SK-N-SH (cell line): ENCODE measurements at regions not wholly inside any gene's neighbourhood (a gene's known extent, or its start where the extent isn't known, plus 50 kb on each side); places are given as distances from the start of the nearest gene placed in this dataset.

Source experiments
- CTCF ChIA-PET: fragments of 300-600, 350-600 bp; formaldehyde crosslinking; extraction: SDS; loops from one replicate; lab custom pipeline; 2021; lab: Yijun Ruan, JAX
- POLR2A ChIA-PET: fragments of 350-600 bp; sonication (Branson Sonifier 250); formaldehyde crosslinking; extraction: SDS; loops from one replicate; lab custom pipeline; 2020; ENCODE audit warnings: antibody characterized with exemption, inconsistent platforms; lab: Yijun Ruan, JAX
- DNase-seq: peaks from one replicate; pipeline ENCODE4 v3.0.0; 2012
- H2AFZ ChIP-seq: fragments of 200-600 bp; sonication (generic); 2 replicates; pipeline ENCODE4 v1.8.1; 2016; ENCODE audit warnings: antibody characterized with exemption, mild to moderate bottlenecking, low read depth
- H3F3A ChIP-seq: fragments of 200-600 bp; sonication (generic); replicated peaks from 2 replicates; pipeline ENCODE3; 2016; ENCODE audit warnings: antibody characterized with exemption, mild to moderate bottlenecking; ENCODE audit not compliant: insufficient read depth
- H3K27ac ChIP-seq, 2 experiments: fragments of 200-500 bp in 1 of 2; fragments of 200-600 bp in 1 of 2; sonication (Bioruptor generic) in 1 of 2; sonication (generic), shearing (Covaris generic) in 1 of 2; 2 replicates each; pipeline versions ENCODE4 v1.5.1 to v1.6.1; 2014 to 2016; ENCODE audit warnings: low read depth in 2 of 2, inconsistent platforms in 1 of 2, low read length in 1 of 2, mild to moderate bottlenecking in 1 of 2, mixed read lengths in 1 of 2
- H3K27me3 ChIP-seq: fragments of 200-600 bp; sonication (generic), shearing (Covaris generic); 2 replicates; pipeline ENCODE4 v1.6.1; 2016; ENCODE audit warnings: mixed run types; ENCODE audit not compliant: insufficient read depth
- H3K36me3 ChIP-seq, 2 experiments: fragments of 200-500 bp in 1 of 2; fragments of 200-600 bp in 1 of 2; sonication (Bioruptor generic) in 1 of 2; sonication (generic) in 1 of 2; replicated peaks in 1 of 2; 2 replicates each; pipeline versions ENCODE3 to v1.5.1; 2014 to 2016; ENCODE audit warnings: low read length in 1 of 2, mild to moderate bottlenecking in 1 of 2; ENCODE audit not compliant: insufficient read depth in 2 of 2, control insufficient read depth in 1 of 2
- H3K4me1 ChIP-seq, 2 experiments: fragments of 200-500 bp in 1 of 2; fragments of 200-600 bp in 1 of 2; sonication (Bioruptor generic) in 1 of 2; sonication (generic), shearing (Covaris generic) in 1 of 2; 2 replicates each; pipeline versions ENCODE4 v1.5.1 to v1.6.1; 2014 to 2016; ENCODE audit warnings: low read depth in 1 of 2, low read length in 1 of 2, mixed run types in 1 of 2; ENCODE audit not compliant: insufficient read depth in 2 of 2, control insufficient read depth in 1 of 2
- H3K4me2 ChIP-seq: fragments of 200-600 bp; sonication (generic), shearing (Covaris generic); 2 replicates; pipeline ENCODE4 v1.6.1; 2017; ENCODE audit warnings: mixed run types
- H3K4me3 ChIP-seq, 2 experiments: fragments of 200-500 bp in 1 of 2; fragments of 200-600 bp in 1 of 2; sonication (Bioruptor generic) in 1 of 2; sonication (generic), shearing (Covaris generic) in 1 of 2; 2 replicates each; pipeline versions ENCODE4 v1.5.1 to v1.8.1; 2014 to 2016; ENCODE audit warnings: low read depth in 2 of 2, inconsistent platforms in 1 of 2, low read length in 1 of 2, mild to moderate bottlenecking in 1 of 2, mixed read lengths in 1 of 2, moderate library complexity in 1 of 2
- H3K79me2 ChIP-seq: fragments of 200-600 bp; sonication (generic); 2 replicates; pipeline ENCODE4 v1.8.1; 2017; ENCODE audit warnings: mild to moderate bottlenecking; ENCODE audit not compliant: insufficient read depth
- H3K9ac ChIP-seq: fragments of 200-600 bp; sonication (generic); 2 replicates; pipeline ENCODE4 v1.6.1; 2017; ENCODE audit warnings: mixed run types
- H3K9me2 ChIP-seq: fragments of 200-600 bp; sonication (generic); 2 replicates; pipeline ENCODE4 v1.6.1; 2017; ENCODE audit warnings: mixed run types
- H3K9me3 ChIP-seq: fragments of 200-600 bp; sonication (generic); 2 replicates; pipeline ENCODE4 v1.6.1; 2017; ENCODE audit warnings: mixed run types, mild to moderate bottlenecking, moderate library complexity
- H4K20me1 ChIP-seq: fragments of 200-600 bp; sonication (generic); 2 replicates; pipeline ENCODE4 v1.6.1; 2017; ENCODE audit warnings: mild to moderate bottlenecking, mixed run types; ENCODE audit not compliant: insufficient read depth
- CHD2 ChIP-seq: fragments of 150-350 bp; IDR thresholded peaks from 2 replicates; pipeline ENCODE4 v1.6.1; 2018; ENCODE audit warnings: low read length; ENCODE audit not compliant: partially characterized antibody
- ELF1 ChIP-seq: IDR thresholded peaks from 2 replicates; pipeline ENCODE4 v1.4.0; 2012
- EP300 ChIP-seq, 2 experiments: IDR thresholded peaks; 2 replicates each; pipeline versions ENCODE4 v1.4.0 to v1.6.1; 2012; ENCODE audit warnings: borderline replicate concordance in 1 of 2, low read depth in 1 of 2, low read length in 1 of 2
- EZH2phosphoT487 ChIP-seq: fragments of 200-600 bp; sonication (generic); IDR thresholded peaks from 2 replicates; pipeline ENCODE4 v1.6.1; 2017; ENCODE audit warnings: low read depth, mixed run types, mild to moderate bottlenecking, antibody characterized with exemption, moderate library complexity, borderline replicate concordance
- FOXJ3 ChIP-seq: sonication (generic); formaldehyde crosslinking; IDR thresholded peaks from 2 replicates; pipeline ENCODE4 v1.5.1; 2020; ENCODE audit warnings: mild to moderate bottlenecking, missing genetic modification reagents
- GABPA ChIP-seq: IDR thresholded peaks from 2 replicates; pipeline ENCODE4 v1.4.0; 2012; ENCODE audit warnings: low read depth, mild to moderate bottlenecking
- JUND ChIP-seq: IDR thresholded peaks from 2 replicates; pipeline ENCODE4 v1.4.0; 2012
- NFIC ChIP-seq: IDR thresholded peaks from 2 replicates; pipeline ENCODE4 v1.4.0; 2012; ENCODE audit warnings: borderline replicate concordance
- POLR2AphosphoS5 ChIP-seq: IDR thresholded peaks from 2 replicates; pipeline ENCODE4 v1.6.1; 2012; ENCODE audit warnings: low read depth, low read length
- RAD21 ChIP-seq: IDR thresholded peaks from 2 replicates; pipeline ENCODE4 v1.6.1; 2012; ENCODE audit warnings: mild to moderate bottlenecking, low read length
- REST ChIP-seq: IDR thresholded peaks from 2 replicates; pipeline ENCODE4 v1.6.1; 2012; ENCODE audit warnings: mild to moderate bottlenecking, low read depth, low read length, moderate library complexity
- SIN3A ChIP-seq: IDR thresholded peaks from 2 replicates; pipeline ENCODE4 v1.6.1; 2012; ENCODE audit warnings: low read depth, mild to moderate bottlenecking, low read length, moderate library complexity, borderline replicate concordance
- TCF12 ChIP-seq: IDR thresholded peaks from 2 replicates; pipeline ENCODE4 v1.4.0; 2012
- TEAD4 ChIP-seq: IDR thresholded peaks from 2 replicates; pipeline ENCODE4 v1.4.0; 2012; ENCODE audit warnings: mild to moderate bottlenecking, borderline replicate concordance; ENCODE audit not compliant: insufficient read depth
- ZBTB33 ChIP-seq: IDR thresholded peaks from 2 replicates; pipeline ENCODE4 v1.4.0; 2012; ENCODE audit warnings: low read depth, borderline replicate concordance
- WGBS: methylation state at CpG from one replicate; pipeline ENCODE4 v1.1.6; 2017; ENCODE audit warnings: low lambda C conversion rate; 5-methylcytosine and 5-hydroxymethylcytosine counted together
- TF ChIP-seq, protein P1 (sequence below): fragments of 200-600 bp; sonication (generic); IDR thresholded peaks from 2 replicates; pipeline ENCODE4 v1.6.1; 2017; ENCODE audit warnings: antibody characterized with exemption, mild to moderate bottlenecking, moderate library complexity
- TF ChIP-seq, protein P2 (sequence below): fragments of 150-350 bp; IDR thresholded peaks from 2 replicates; pipeline ENCODE4 v1.6.1; 2017; ENCODE audit warnings: antibody characterized with exemption, low read length, low read depth, borderline replicate concordance
- TF ChIP-seq, protein P3 (sequence below): fragments of 150-350 bp; IDR thresholded peaks from 2 replicates; pipeline ENCODE4 v1.6.1; 2016; ENCODE audit warnings: mild to moderate bottlenecking, low read depth, low read length

DNA sequence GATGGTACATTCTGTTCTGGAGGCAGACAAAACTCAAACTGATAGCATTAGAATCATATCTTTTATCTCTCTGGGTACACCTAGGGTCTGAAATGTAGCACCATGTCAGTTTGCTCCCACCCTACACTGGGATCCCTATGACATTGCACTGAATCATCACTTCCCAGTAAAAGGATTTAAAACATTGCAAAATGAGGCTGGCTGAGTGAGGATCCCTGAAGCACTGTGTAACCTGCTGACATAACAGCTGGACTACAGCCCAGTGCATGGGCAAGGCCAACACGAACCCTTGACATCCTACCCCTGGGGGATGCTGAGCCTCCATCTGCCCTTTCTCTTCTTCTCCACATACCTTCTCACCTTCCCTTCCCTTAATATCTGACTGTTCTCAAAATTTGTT lies 253.2 kb downstream of the TTC32 start:
- Histone ChIP-seq H3K9me2 (no peaks in the 10 kb centered on the region), H3K4me1 (peaks cover 0 to 6% of the 10 kb centered on the region in 2 experiments; a peak in 1 of 4 replicates), H3K79me2 (no peaks in the 10 kb centered on the region), H3K27me3 (no peaks in the 10 kb centered on the region; the same call in 1 of the 2 replicates), H4K20me1 (no peaks in the 10 kb centered on the region), H3K36me3 (no peaks in the 10 kb centered on the region), H3K4me2 (no peak overlapping the region; the same call in 1 of the 2 replicates), H2AFZ (no peak overlapping the region), H3K9ac (no peak overlapping the region), H3K9me3 (no peaks in the 10 kb centered on the region), H3K4me3 (no peak overlapping the region), H3K27ac (no peak overlapping the region), H3F3A (no peaks in the 10 kb centered on the region)
- TF ChIP-seq FOXJ3 (CRISPR knock-in tag), result no peak
- TF ChIP-seq NFIC, result 0 out of 2 replicates have a peak, but pooled peaks have one; percentile 9
- no peak for TF ChIP-seq TEAD4
- TF ChIP-seq RAD21, result no peak
- TF ChIP-seq GABPA, result no peak
- TF ChIP-seq, protein P1, sequence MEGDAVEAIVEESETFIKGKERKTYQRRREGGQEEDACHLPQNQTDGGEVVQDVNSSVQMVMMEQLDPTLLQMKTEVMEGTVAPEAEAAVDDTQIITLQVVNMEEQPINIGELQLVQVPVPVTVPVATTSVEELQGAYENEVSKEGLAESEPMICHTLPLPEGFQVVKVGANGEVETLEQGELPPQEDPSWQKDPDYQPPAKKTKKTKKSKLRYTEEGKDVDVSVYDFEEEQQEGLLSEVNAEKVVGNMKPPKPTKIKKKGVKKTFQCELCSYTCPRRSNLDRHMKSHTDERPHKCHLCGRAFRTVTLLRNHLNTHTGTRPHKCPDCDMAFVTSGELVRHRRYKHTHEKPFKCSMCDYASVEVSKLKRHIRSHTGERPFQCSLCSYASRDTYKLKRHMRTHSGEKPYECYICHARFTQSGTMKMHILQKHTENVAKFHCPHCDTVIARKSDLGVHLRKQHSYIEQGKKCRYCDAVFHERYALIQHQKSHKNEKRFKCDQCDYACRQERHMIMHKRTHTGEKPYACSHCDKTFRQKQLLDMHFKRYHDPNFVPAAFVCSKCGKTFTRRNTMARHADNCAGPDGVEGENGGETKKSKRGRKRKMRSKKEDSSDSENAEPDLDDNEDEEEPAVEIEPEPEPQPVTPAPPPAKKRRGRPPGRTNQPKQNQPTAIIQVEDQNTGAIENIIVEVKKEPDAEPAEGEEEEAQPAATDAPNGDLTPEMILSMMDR, result no peak
- TF ChIP-seq EP300 (IDR thresholded peaks at IDR 0.05; ENCODE audit: borderline replicate concordance in 1 of 2, low read depth in 1 of 2, low read length in 1 of 2), result no peak
- no peak for TF ChIP-seq CHD2
- no peak for TF ChIP-seq SIN3A
- TF ChIP-seq, protein P2, sequence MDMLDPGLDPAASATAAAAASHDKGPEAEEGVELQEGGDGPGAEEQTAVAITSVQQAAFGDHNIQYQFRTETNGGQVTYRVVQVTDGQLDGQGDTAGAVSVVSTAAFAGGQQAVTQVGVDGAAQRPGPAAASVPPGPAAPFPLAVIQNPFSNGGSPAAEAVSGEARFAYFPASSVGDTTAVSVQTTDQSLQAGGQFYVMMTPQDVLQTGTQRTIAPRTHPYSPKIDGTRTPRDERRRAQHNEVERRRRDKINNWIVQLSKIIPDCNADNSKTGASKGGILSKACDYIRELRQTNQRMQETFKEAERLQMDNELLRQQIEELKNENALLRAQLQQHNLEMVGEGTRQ, result no peak
- 0 out of 2 replicates have a peak, but pooled peaks have one; percentile 8 for TF ChIP-seq TCF12
- no peak for DNase-seq
- ChIA-PET POLR2A (no interaction called here), CTCF (no interaction called here)
- 5% methylated on average over 1 of the region's 1 CpG for WGBS

DNA sequence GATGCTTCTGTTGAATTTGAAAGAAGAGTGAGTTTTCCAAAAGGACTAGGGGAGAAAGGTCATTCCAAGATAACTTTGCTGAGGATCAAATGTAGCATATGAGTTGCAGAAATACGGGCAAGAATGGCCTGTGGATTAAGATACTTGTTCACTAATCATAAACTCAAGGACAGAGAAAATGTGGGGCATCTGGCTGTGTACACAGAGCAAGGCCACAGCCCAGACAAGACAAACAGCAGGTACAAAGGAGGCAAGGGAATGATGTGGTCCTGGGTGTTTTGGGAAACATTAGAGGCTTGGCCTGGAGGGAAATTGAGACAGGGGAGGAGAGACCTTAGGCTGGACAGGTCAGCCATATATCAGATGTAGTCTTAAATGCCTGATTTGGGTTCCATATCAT lies 254.8 kb downstream of the TTC32 start:
- H3K9me2 ChIP-seq, result no peaks in the 10 kb centered on the region
- H3K9ac ChIP-seq, result no peak overlapping the region
- H3K4me3 ChIP-seq, result no peak overlapping the region
- POLR2A ChIA-PET, result no interaction called here
- no peaks in the 10 kb centered on the region for H3K79me2 ChIP-seq
- WGBS, result 5% methylated on average over 1 of the region's 1 CpG
- no peak overlapping the region for H2AFZ ChIP-seq
- no peaks in the 10 kb centered on the region for H3K9me3 ChIP-seq
- H4K20me1 ChIP-seq, result no peaks in the 10 kb centered on the region
- H3K36me3 ChIP-seq, result no peaks in the 10 kb centered on the region
- H3K4me1 ChIP-seq, result peaks cover 0 to 6% of the 10 kb centered on the region in 2 experiments; a peak in 1 of 4 replicates
- no peak overlapping the region for H3K27ac ChIP-seq
- peaks cover under 1% of the 10 kb centered on the region; the same call in 1 of the 2 replicates for H3K27me3 ChIP-seq
- no peak overlapping the region for H3K4me2 ChIP-seq
- H3F3A ChIP-seq, result no peaks in the 10 kb centered on the region
- CTCF ChIA-PET, result interaction anchor here (0.8 kb wide), 1 partner anchor 13 kb away, joined by 3 read pairs; no protein-coding TSS in a partner anchor
- no peak for DNase-seq
- TF ChIP-seq POLR2AphosphoS5 (no peak), JUND (no peak), SIN3A (no peak), ZBTB33 (no peak), RAD21 (no peak), GABPA (no peak), FOXJ3 (CRISPR knock-in tag) (no peak), REST (no peak), EZH2phosphoT487 (no peak), ELF1 (no peak), NFIC (no peak)
- TF ChIP-seq, protein P3, sequence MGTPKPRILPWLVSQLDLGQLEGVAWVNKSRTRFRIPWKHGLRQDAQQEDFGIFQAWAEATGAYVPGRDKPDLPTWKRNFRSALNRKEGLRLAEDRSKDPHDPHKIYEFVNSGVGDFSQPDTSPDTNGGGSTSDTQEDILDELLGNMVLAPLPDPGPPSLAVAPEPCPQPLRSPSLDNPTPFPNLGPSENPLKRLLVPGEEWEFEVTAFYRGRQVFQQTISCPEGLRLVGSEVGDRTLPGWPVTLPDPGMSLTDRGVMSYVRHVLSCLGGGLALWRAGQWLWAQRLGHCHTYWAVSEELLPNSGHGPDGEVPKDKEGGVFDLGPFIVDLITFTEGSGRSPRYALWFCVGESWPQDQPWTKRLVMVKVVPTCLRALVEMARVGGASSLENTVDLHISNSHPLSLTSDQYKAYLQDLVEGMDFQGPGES, result no peak
